Immature natural killer cell (primary cell): ENCODE measurements at regions not wholly inside any gene's neighbourhood (a gene's known extent, or its start where the extent isn't known, plus 50 kb on each side); places are given as distances from the start of the nearest gene placed in this dataset.

Experiments
- DNase-seq, 3 donors: peaks; one replicate each; pipeline ENCODE4 v3.0.0; 2022; ENCODE audit warnings: mixed read lengths in 1 of 3
- H3K27ac Mint-ChIP-seq, 6 donors: one replicate each; pipeline ENCODE4 v1.8.0; 2020; ENCODE audit warnings: mixed read lengths in 6 of 6, mild to moderate bottlenecking in 5 of 6, inconsistent platforms in 4 of 6, moderate library complexity in 3 of 6
- H3K27me3 Mint-ChIP-seq, 3 donors: one replicate each; pipeline ENCODE4 v1.8.0; 2020 to 2021; ENCODE audit warnings: low read depth in 3 of 3, mild to moderate bottlenecking in 3 of 3, mixed read lengths in 3 of 3, moderate library complexity in 3 of 3, inconsistent platforms in 1 of 3
- H3K36me3 Mint-ChIP-seq, 3 donors: one replicate each; pipeline ENCODE4 v1.8.0; 2020; ENCODE audit warnings: mixed read lengths in 3 of 3, inconsistent platforms in 2 of 3, mild to moderate bottlenecking in 2 of 3
- H3K4me1 Mint-ChIP-seq, 2 donors: one replicate each; pipeline ENCODE4 v1.8.0; 2020; ENCODE audit warnings: inconsistent platforms in 2 of 2, mild to moderate bottlenecking in 2 of 2, mixed read lengths in 2 of 2, moderate library complexity in 1 of 2
- H3K4me3 Mint-ChIP-seq, 5 donors: one replicate each; pipeline ENCODE4 v1.8.0; 2020; ENCODE audit warnings: mild to moderate bottlenecking in 5 of 5, mixed read lengths in 5 of 5, inconsistent platforms in 3 of 5, moderate library complexity in 3 of 5
- H3K9me3 Mint-ChIP-seq, 6 donors: one replicate each; pipeline ENCODE4 v1.8.0; 2020; ENCODE audit warnings: mild to moderate bottlenecking in 6 of 6, mixed read lengths in 6 of 6, inconsistent platforms in 4 of 6, moderate library complexity in 3 of 6

DNA sequence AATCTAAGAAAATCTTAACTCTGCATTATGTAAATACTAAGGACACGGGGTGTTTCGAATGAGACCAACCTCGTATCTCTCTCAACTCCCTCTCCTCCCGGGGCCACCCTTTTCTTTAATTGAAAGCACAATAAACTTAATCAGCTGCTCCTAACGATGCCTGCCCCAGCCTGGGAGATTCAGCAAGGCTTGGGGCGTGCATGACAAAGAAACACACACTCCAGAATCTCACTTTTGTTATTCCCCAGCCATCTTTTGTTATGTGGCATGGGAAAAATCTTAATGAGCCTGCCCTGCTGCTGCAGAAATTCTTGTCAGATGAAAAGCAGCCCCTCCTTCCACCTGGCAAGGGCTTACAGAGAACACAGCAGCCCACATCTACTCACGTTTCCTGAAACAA is 117.4 kb downstream of the TTLL2 start:
- DNase-seq: no peak
- H3K4me1 Mint-ChIP-seq: no peaks in the 10 kb centered on the region
- H3K9me3 Mint-ChIP-seq: no peaks in the 10 kb centered on the region
- no peak overlapping the region for H3K4me3 Mint-ChIP-seq
- H3K27ac Mint-ChIP-seq: no peak overlapping the region
- H3K27me3 Mint-ChIP-seq: peaks cover 2 to 8% (median 4%) of the 10 kb centered on the region in 3 donors
- H3K36me3 Mint-ChIP-seq: no peaks in the 10 kb centered on the region

DNA sequence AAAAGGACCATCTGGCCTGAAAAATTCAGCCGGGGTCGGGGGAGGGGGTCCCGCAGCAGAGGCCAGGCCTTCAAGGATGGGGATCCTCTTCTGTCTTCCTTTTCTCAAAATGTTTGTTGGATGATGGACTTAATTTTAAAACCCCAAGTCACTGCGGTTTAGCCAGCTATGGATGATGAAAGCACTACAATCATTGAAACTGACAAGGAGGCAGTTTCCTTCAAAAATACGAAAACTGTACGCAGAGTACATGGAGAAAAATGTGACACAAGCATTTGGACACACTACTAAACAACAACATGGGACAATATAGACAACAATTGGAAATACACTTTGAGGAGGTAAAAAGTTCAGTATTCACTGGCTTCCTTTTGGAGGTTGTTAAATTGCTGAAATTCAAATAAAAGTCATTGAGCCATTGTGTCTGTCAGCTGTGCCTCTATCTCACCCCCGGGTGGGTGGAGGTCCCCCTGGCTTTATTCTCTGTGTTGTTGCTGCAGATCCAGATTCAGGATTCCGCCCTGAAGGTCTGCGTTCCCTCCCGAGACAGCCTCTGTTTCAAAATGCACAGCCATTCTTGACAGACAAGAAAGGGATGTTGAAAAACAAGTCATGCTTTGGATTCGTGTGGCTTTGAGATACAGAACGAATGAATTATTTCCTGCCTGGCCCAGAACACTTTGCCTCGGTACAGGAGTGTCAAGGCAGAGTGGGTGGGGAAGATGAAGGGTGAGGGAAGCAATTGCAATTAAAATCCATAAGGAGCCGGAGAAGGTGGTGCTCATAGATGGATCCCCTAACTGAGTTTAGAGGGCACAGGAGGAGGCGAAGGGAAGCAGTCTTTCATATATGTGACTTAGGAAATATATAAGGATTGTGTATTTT is 118.2 kb downstream of the TTLL2 start:
- H3K27ac Mint-ChIP-seq: no peak overlapping the region
- no peak overlapping the region for H3K4me3 Mint-ChIP-seq
- no peak for DNase-seq
- no peaks in the 10 kb centered on the region for H3K4me1 Mint-ChIP-seq
- no peaks in the 10 kb centered on the region for H3K36me3 Mint-ChIP-seq
- H3K27me3 Mint-ChIP-seq: peaks cover 2 to 8% (median 4%) of the 10 kb centered on the region in 3 donors
- H3K9me3 Mint-ChIP-seq: no peaks in the 10 kb centered on the region

DNA sequence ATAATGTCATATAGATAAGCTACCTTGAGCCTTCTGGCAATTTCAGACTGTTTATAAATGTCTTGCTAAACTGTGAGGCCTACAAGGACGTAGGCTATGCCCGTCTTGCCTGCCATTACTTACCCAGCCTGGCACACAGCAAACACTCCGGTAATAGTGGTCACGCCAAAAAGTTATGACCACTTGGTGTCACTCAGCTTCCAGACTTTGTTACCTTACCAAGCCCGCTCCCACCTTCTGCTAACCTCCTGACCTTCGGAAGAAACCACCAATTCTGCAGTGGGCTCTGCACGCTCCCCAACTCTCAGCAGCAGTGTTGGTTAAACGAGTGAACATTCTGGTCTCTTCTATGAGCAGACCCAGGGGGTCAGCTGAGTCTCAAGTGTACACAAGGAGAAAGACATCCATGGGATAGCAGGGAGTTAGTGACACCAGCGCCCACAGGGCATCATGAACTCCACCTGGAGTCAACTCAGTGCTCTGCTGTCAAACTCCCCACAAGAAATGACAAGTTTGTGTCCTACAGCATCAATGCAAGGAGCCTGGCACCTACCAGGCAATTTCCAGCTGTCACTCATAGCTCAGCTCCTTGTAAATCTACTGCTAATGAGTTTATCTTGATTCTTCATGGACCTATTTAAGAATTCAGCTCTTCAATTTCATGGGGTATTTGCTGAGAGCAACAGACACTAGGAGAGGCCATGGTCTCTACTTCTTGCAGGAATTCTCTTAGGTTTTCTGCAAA is 119.9 kb downstream of the TTLL2 start:
- Mint-ChIP-seq H3K27me3 (peaks cover 2 to 4% (median 3%) of the 10 kb centered on the region in 3 donors), H3K4me3 (no peak overlapping the region), H3K36me3 (no peaks in the 10 kb centered on the region), H3K9me3 (no peaks in the 10 kb centered on the region), H3K4me1 (no peaks in the 10 kb centered on the region), H3K27ac (no peak overlapping the region)
- DNase-seq: no peak

DNA sequence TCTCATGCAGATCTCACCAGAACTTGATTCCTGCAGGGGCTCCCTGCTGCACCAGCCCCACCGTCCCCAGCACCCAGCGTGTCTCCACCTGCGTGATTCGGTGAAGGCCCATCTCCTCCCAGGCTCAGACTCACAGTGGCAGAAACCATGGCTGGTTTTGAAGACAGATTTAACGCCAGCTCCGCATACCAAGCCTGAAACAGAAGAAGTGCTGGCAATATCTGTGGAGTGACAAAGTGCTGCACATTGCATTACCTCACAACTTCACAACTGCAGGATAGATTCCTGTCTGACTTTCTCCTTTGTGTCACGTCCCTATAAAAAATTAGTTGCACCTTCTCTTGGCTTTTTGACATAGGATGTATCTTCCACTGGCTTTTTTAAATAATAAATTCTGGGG is 120.7 kb downstream of the TTLL2 start:
- no peak overlapping the region for H3K27ac Mint-ChIP-seq
- no peak overlapping the region for H3K4me3 Mint-ChIP-seq
- no peaks in the 10 kb centered on the region for H3K36me3 Mint-ChIP-seq
- H3K4me1 Mint-ChIP-seq: no peaks in the 10 kb centered on the region
- no peak for DNase-seq
- no peaks in the 10 kb centered on the region for H3K9me3 Mint-ChIP-seq
- peaks cover 2 to 4% (median 3%) of the 10 kb centered on the region in 3 donors for H3K27me3 Mint-ChIP-seq

DNA sequence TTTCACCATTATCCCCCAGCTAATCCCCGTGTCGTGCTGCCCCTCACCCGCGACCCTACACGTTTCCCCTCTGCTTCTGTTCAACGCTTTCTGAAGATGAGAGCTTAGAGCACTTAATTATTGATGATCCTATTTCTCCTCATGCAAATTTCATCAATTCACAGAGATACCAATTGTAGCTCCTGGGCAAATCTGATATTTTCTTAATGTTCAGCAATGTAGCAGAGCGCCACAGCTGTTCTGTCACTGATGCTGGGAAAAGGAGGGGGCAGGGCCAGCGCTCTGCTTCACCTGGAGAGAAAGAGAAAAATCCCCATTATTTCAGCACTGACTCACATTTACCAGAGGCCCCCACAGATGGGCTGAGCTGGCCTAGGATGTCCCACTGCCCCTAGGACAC is 121.2 kb downstream of the TTLL2 start:
- H3K27ac Mint-ChIP-seq: no peak overlapping the region
- H3K9me3 Mint-ChIP-seq: no peaks in the 10 kb centered on the region
- H3K36me3 Mint-ChIP-seq: no peaks in the 10 kb centered on the region
- H3K27me3 Mint-ChIP-seq: peaks cover 2 to 4% (median 3%) of the 10 kb centered on the region in 3 donors
- no peaks in the 10 kb centered on the region for H3K4me1 Mint-ChIP-seq
- no peak for DNase-seq
- H3K4me3 Mint-ChIP-seq: no peak overlapping the region

DNA sequence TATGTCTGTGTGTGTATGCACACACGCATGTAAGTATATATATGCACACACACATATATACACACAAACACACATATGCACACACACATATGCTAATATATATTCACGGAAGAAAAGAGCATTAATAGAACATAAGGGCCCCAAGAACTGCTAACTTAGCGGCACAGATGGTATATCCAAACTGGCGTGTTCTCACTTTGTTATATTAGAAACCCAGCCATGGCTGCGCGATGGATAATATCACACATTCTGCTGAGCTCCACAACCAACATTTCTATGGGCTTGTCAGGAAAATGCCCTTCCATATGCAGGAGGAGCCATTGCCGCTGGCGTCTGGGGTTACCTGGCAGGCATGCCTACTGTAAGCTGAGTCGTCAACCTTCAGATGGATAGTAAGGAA is 122.1 kb downstream of the TTLL2 start:
- Mint-ChIP-seq H3K4me1 (no peaks in the 10 kb centered on the region), H3K27ac (no peak overlapping the region), H3K27me3 (peaks cover 2 to 5% (median 4%) of the 10 kb centered on the region in 3 donors), H3K4me3 (no peak overlapping the region), H3K9me3 (no peaks in the 10 kb centered on the region), H3K36me3 (no peaks in the 10 kb centered on the region)
- no peak for DNase-seq

DNA sequence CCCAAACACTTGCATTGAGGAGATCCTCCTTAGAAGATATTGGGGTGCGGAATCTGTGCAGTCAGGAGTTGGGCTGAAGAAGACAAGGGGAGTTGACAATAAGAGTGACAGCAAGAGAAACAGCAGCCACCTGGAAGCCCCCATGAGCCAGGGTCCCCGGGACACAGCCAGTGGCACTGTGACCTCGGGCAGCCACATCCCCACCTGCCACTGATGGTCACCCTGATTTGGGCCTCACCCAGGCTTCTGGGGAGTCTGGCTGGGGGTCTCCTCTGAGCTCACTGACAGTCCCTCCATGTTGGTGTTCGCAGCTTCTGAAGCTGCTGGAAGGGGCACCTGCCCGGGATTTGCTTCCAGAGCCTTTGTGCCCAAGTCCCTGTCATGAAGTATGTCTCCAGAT is 123.5 kb downstream of the TTLL2 start:
- Mint-ChIP-seq H3K4me3 (no peak overlapping the region), H3K36me3 (no peaks in the 10 kb centered on the region), H3K27me3 (peaks cover 2 to 5% (median 2%) of the 10 kb centered on the region in 3 donors), H3K9me3 (no peaks in the 10 kb centered on the region), H3K27ac (no peak overlapping the region), H3K4me1 (no peaks in the 10 kb centered on the region)
- DNase-seq: no peak

DNA sequence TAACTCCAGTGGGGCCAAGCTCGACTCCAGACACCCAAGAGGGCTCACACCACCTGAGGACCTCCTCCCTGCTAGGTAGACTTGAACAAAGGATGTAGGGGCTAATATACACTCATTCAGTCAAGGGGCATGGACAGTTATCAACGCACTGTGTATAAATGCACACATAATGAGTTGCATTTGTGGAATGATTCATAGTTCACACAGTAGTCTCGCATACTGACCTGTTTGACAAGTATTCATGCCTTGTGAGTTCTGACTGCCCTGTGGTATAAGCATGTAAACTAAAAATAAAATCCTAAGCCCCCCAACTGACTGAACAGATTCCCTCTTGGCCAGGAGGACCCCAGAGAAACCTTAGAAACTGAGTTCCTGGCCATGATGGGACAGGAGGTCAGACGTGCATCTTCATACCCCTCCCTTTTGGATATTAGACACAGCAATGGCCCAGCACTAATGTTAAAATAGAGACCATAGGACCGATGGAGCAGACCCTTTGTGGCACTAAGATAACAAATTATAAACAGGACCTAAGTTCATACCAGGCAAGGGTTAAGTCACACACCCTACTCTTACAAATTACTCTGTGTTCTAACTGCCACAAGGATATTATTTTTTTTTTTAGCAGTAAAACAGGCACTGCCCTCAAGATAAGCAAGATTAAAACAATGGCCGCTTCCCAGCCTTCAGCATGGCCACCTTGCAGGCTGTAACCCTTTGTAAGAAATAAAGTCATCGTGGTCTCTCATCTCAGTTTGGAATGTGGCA is 124.4 kb downstream of the TTLL2 start:
- Mint-ChIP-seq H3K4me1 (no peaks in the 10 kb centered on the region), H3K27ac (no peak overlapping the region), H3K36me3 (no peaks in the 10 kb centered on the region), H3K27me3 (peaks cover 0 to 3% (median 2%) of the 10 kb centered on the region in 3 donors), H3K9me3 (no peaks in the 10 kb centered on the region), H3K4me3 (no peak overlapping the region)
- no peak for DNase-seq

DNA sequence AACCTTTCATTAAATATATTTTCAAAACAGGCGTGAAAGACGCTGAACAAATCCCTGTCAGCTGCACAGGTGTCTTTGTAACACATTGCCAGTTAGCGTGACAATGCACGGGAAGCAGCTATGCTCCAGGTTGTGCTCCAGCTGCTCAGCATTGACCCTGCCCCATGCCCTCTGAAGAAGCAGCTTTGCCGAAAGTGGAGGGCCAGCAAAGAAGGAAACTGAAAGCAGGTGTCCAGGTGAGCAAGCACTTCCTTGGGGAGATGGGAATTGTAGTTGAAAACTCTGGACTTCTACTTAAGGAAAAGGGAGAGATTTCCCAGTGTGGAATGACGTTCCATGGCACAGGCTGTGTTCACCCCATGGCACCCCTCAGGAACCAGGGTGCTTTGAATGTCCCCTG is 125.7 kb downstream of the TTLL2 start:
- Mint-ChIP-seq H3K9me3 (no peaks in the 10 kb centered on the region), H3K4me3 (no peak overlapping the region), H3K36me3 (no peaks in the 10 kb centered on the region), H3K27me3 (peaks cover 0 to 2% (median 2%) of the 10 kb centered on the region in 3 donors), H3K27ac (no peak overlapping the region), H3K4me1 (no peaks in the 10 kb centered on the region)
- DNase-seq: no peak

DNA sequence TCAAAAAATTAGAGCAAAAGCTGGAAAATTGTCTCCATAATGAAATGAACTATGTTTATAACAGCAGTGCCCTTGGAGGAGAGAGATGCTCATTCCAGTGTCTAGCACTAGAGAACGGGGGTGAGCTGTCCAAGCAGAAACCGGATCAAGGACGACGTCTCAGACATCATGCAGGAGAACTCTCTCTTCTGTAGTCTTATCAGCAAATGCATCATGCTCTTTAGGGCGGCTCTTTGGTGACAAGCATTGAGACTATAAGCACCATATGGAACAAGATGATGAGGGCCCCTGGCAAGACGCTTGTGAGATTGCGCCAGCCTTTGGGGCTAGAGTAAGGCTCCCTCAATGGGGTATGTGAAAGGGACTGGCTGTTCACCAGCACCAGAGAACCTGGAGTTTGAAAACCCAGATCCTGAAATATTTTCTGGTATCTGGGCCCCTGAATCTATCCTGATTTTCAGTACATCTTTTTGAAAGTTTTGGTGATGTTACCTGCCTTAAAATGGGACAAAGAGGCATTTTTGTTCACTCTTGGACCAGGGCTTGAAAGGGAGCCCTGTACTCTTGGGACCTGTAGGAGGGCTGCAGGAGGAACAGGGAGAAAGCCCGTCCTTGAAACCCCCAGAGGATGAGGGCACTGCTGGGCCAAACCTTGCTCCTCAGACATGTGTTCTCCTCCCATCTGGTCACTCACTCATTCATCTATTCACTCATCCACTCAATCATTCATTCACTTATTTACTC is 127.6 kb downstream of the TTLL2 start:
- H3K27ac Mint-ChIP-seq: no peak overlapping the region
- H3K4me1 Mint-ChIP-seq: no peaks in the 10 kb centered on the region
- peaks cover 0 to 2% (median 2%) of the 10 kb centered on the region in 3 donors for H3K27me3 Mint-ChIP-seq
- no peak overlapping the region for H3K4me3 Mint-ChIP-seq
- DNase-seq: no peak
- no peaks in the 10 kb centered on the region for H3K36me3 Mint-ChIP-seq
- H3K9me3 Mint-ChIP-seq: no peaks in the 10 kb centered on the region

DNA sequence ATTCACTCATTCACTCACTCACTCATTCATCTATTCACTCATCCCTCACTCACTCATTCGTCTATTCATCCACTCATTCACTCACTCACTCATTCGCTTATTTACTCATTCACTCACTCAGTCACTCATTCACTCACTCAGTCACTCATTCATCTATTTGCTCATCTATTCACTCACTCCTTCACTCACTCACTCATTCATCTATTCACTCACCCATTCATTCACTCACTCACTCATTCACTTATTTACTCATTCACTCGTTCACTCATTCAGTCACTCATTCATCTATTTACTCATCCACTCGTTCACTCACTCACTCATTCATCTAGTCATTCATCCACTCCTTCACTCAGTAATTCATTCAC is 128.2 kb downstream of the TTLL2 start:
- Mint-ChIP-seq H3K27ac (no peak overlapping the region), H3K4me3 (no peak overlapping the region), H3K9me3 (no peaks in the 10 kb centered on the region), H3K27me3 (peaks cover 0 to 2% (median 2%) of the 10 kb centered on the region in 3 donors), H3K36me3 (no peaks in the 10 kb centered on the region), H3K4me1 (no peaks in the 10 kb centered on the region)
- no peak for DNase-seq

DNA sequence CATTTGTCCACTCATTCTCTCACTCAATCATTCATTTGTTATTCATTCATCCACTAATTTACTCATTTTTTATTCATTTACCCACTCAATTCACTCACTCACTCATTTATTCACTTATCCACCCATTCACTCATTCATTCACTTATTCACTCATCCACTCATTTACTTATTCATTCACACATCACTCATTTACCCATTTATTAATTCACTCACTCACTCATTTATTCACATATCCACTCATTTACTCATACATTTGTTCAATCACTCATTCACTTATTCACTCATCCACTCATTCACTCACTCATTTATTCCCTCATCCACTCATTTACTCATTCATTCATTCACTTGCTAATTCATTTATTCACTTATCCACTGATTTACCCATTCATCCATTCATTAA is 129.1 kb downstream of the TTLL2 start:
- Mint-ChIP-seq H3K27me3 (peaks cover 0 to 5% (median 4%) of the 10 kb centered on the region in 3 donors), H3K4me3 (no peak overlapping the region), H3K27ac (no peak overlapping the region), H3K9me3 (no peaks in the 10 kb centered on the region), H3K36me3 (no peaks in the 10 kb centered on the region), H3K4me1 (no peaks in the 10 kb centered on the region)
- DNase-seq: no peak

DNA sequence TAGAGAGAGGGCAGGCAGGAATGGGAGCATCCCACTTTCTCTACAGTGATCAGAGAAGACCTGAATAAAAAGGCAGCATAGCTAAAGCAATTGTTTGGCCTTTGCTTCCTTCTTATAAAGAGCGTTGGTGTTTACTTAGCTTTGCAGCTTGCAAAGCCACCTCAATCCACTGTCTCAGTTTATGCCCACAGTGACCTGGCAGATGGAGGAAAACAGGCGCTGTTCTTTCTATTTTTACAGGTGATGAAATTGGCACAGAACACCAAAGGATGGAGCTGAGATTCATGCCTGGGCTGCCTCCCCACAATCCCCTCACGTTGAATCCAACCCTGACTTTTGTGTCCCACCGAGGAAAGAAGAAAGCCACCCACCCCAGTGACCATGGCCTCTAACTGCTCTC is 130.5 kb downstream of the TTLL2 start:
- no peaks in the 10 kb centered on the region for H3K9me3 Mint-ChIP-seq
- H3K27ac Mint-ChIP-seq: no peak overlapping the region
- no peak overlapping the region for H3K4me3 Mint-ChIP-seq
- no peak for DNase-seq
- H3K36me3 Mint-ChIP-seq: no peaks in the 10 kb centered on the region
- no peaks in the 10 kb centered on the region for H3K4me1 Mint-ChIP-seq
- H3K27me3 Mint-ChIP-seq: peaks cover 0 to 7% (median 6%) of the 10 kb centered on the region in 3 donors
